Choroid plexus epithelial cell (primary cell): ENCODE measurements at regions not wholly inside any gene's neighbourhood (a gene's known extent, or its start where the extent isn't known, plus 50 kb on each side); places are given as distances from the start of the nearest gene placed in this dataset.

Source experiments
- DNase-seq: peaks from one replicate; pipeline ENCODE4 v3.0.0-alpha.2; 2010; ENCODE audit warnings: low read depth
- H3K4me3 ChIP-seq: 2 replicates; pipeline ENCODE4 v1.5.1; 2011; ENCODE audit warnings: low read depth, mild to moderate bottlenecking, control low read depth, low read length, moderate library complexity
- TF ChIP-seq, protein P1 (sequence below): conservative IDR thresholded peaks from 2 replicates; pipeline ENCODE4 v1.5.1; 2011; ENCODE audit warnings: low read depth, mild to moderate bottlenecking, control low read depth, inconsistent platforms, low read length, moderate library complexity

DNA sequence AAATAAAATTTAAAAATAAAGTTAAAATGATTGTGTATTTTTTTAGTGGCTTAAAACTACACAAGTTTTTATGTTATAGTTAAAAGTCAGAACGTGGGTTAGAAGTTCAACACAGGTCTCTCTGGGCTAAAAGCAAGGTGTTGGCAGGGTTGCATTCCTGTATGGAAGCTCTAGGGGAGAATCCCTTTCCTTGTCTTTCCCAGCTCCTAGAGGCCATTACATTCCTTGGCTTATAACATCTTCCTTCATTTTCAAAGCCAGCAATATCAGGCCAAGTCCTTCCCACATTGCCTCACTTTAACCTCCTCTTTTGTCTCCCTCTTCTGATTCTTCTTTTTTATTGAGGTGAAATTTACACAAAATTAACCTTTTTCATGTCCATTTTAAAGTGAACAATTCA, 52.4 kb upstream of the EEPD1 start:
- H3K4me3 ChIP-seq = no peak overlapping the region
- DNase-seq = no peak
- TF ChIP-seq, protein P1, sequence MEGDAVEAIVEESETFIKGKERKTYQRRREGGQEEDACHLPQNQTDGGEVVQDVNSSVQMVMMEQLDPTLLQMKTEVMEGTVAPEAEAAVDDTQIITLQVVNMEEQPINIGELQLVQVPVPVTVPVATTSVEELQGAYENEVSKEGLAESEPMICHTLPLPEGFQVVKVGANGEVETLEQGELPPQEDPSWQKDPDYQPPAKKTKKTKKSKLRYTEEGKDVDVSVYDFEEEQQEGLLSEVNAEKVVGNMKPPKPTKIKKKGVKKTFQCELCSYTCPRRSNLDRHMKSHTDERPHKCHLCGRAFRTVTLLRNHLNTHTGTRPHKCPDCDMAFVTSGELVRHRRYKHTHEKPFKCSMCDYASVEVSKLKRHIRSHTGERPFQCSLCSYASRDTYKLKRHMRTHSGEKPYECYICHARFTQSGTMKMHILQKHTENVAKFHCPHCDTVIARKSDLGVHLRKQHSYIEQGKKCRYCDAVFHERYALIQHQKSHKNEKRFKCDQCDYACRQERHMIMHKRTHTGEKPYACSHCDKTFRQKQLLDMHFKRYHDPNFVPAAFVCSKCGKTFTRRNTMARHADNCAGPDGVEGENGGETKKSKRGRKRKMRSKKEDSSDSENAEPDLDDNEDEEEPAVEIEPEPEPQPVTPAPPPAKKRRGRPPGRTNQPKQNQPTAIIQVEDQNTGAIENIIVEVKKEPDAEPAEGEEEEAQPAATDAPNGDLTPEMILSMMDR = no peak
